Dermis blood vessel endothelial cell (primary cell): ENCODE measurements at regions not wholly inside any gene's neighbourhood (a gene's known extent, or its start where the extent isn't known, plus 50 kb on each side); places are given as distances from the start of the nearest gene placed in this dataset.

ENCODE experiments used
- DNase-seq: peaks from one replicate; pipeline ENCODE4 v3.0.0; 2010

DNA sequence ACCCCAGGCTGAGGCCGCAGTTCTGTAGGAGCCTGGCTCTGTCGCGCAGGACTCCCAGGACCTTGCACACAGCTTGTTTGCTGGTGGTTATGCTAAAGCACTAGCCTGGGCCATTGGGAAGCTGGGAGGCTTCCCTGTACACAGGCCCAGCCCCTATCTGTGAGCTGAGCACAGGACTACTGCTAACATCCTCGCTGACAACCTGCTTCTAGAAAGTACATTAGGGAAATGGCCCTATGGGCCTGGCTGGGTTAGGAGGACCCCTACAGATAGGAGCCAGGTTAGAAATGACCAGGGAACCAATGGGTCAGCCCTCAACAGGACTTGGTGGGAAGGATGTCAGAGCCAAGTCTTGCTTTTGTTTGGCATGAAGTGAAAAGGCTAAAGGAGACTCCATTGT is 219.4 kb upstream of the LNX1 start:
- DNase-seq, result no peak

- no peak for DNase-seq
These were observed 218.5 kb upstream of the LNX1 start for GRCh38 chr4:53809816-53810215.

GRCh38 chr4:53805291-53805690 is 214.0 kb upstream of the LNX1 start:
- DNase-seq, result no peak

GRCh38 chr4:53804719-53805118 is 213.4 kb upstream of the LNX1 start:
- peak; percentile 51 for DNase-seq

DNA sequence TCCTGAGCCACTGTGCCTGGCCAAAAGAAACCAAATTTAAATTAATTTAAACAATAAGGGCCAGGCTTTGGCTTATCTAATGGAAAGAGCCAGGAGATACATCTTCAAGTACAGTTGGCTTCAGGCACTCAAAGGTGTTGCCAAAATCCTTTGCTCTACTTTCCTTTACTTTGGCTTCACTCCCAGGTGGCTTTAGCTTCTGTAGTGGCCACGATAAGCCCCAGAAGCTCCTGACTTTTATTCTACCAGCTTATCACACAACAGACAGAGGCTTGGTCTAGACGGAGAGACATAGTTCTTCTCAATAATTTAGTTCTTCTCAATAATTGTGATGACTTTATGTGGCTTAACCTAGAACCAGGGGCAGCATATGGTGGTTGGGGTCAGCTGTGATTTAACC is 211.2 kb upstream of the LNX1 start:
- DNase-seq, result no peak

- DNase-seq, result no peak
These were observed 210.1 kb upstream of the LNX1 start for GRCh38 chr4:53801373-53801772.

DNA sequence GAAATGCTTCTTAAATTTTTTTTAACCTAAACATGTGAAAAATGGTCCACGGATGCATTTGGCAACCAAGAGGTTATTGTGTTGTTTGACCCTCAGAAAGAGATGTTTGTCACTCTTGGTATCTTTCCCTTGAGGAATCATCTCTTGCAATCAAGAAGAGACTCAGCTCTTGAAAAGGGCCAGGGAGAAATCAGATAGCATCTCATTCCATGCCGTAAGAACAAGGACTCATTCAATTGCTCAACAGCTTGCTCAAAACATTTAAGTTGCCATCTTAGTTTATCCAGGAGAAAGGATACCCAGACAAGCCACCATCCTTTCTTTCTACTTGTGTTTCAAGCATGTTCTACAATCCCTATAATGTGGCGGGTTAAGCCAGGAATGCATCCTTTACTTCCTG is 209.5 kb upstream of the LNX1 start:
- DNase-seq, result no peak

DNA sequence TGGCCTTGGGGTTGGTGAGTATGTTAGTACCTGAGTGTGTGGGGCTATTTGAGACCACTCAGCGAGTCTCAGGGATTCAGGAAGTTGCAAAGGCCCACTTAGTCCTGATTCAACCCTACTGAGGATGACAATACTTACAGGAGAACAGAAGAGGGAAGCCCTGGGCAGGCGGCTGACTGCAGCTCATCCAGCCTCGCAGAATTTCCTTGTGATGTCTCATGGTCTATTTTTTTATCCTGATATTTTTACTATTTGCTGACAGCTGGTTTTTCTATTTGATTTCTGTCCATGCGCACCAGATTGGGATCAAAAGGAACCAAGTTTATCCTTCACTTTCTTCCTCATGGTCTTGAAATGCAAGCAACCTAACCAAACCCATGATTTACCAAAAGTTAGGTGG is 201.8 kb upstream of the LNX1 start:
- DNase-seq, result no peak

- no peak for DNase-seq
These were observed 199.0 kb upstream of the LNX1 start for GRCh38 chr4:53790286-53790685.

- DNase-seq, result no peak
These were observed 197.3 kb upstream of the LNX1 start for GRCh38 chr4:53788621-53789020.

- no peak for DNase-seq
These were observed 196.7 kb upstream of the LNX1 start for GRCh38 chr4:53788011-53788410.

DNA sequence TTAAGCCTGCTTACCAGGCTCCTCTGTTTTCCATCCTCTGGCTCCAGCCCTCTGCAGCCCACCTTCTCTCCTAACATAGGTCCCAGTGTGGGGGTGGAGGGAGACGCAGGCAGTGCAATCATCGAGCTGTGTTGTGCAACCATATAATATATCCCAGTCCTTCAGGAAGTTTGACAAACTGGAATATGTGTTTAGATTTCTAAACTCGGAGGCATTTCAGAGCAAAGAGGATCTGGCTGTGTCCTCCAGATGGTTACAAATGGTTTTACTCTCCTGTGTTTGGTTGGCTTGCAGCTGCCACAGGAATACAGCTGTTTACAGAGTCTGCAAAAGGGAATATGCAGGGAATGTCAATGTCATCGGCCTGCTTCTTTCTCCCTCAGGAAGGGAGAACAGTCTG is 195.3 kb upstream of the LNX1 start:
- no peak for DNase-seq

DNA sequence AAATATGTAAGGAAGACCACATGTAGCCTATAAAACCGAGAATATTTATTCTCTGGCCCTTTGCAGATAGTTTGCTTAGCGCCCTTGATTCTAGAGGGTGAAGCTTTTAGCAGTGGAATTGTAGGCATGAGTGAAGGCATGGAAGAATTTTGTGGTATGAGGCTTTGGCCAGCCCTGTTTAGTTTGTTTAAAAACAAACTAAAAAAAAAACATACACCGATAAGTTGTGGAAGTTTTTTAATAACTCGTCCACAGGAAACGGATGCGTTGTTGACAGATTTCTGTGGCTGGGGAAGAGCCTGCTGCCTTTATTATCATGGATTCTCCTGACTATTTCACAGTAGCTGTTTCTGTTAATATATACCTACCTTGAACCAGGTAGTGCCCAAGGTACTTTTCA is 194.7 kb upstream of the LNX1 start:
- DNase-seq, result no peak

GRCh38 chr4:53784112-53784511 is 192.8 kb upstream of the LNX1 start:
- DNase-seq, result no peak

DNA sequence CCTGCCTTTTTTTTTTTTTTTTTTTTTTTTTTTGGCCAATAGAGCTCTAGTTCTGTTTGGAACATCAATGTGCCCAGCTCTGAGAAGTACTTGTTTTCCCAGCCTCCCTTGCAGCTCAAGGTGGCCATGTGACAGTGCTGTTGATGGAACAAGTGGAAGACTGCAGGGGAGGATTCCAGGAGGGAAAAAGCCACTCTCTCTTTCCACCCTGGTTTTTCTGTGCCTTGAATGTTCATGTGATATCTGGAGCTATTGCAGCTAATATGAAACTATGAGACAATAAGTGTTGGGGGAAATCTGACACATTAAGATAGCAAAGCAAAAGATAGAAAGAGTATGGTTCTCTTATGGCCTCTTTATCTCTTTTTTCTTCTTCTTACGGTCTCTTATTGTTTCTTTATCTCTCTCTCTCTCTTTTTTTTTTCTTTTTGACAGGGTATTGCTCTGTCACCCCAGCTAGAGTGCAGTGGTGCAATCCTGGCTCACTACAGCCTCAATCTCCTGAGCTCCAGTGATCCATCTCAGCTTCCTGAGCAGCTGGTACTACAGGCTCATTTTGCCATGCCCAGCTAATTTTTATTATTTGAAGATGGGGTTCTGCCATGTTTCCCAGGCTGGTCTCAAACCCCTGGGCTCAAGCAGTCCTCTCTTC is 192.0 kb upstream of the LNX1 start:
- DNase-seq, result no peak

GRCh38 chr4:53782458-53782845 is 191.2 kb upstream of the LNX1 start:
- no peak for DNase-seq

- DNase-seq, result peak; percentile 22
These were observed 190.6 kb upstream of the LNX1 start for GRCh38 chr4:53781629-53782457.

GRCh38 chr4:53780736-53781400 is 189.6 kb upstream of the LNX1 start:
- no peak for DNase-seq

DNA sequence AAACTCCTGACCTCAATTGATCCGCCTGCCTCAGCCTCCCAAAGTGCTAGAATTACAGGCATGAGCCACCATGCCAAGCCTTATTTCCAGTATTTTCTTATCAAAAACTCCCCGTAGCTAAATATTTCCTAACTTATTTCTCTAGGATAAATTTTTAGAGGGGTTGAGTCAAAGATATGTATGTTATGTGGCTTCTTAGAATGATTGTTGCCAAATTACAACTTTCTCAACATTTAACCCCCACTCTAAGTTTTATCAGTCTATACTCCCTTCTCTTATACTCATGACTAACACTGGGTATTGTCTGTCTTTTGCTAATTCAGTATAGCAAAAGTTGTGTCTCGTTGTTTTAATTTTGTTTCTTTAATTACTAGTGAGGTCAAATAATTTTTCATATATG is 187.7 kb upstream of the LNX1 start:
- no peak for DNase-seq

GRCh38 chr4:53778155-53778554 is 186.9 kb upstream of the LNX1 start:
- DNase-seq, result no peak

GRCh38 chr4:53777244-53777984 is 186.1 kb upstream of the LNX1 start:
- DNase-seq, result peak; percentile 5

GRCh38 chr4:53776141-53776540 is 184.9 kb upstream of the LNX1 start:
- DNase-seq, result no peak

GRCh38 chr4:53775381-53775780 is 184.1 kb upstream of the LNX1 start:
- DNase-seq, result no peak
